SK-N-SH treated with all-trans-retinoic acid at 6 μM for 48 hours (cell line): ENCODE measurements at regions not wholly inside any gene's neighbourhood (a gene's known extent, or its start where the extent isn't known, plus 50 kb on each side); places are given as distances from the start of the nearest gene placed in this dataset.

Experiments
- CREB5 ChIP-seq: fragments of 250-450 bp; sonication (Bioruptor Pico); IDR thresholded peaks from 2 replicates; pipeline ENCODE4 v1.5.1; 2020; ENCODE audit warnings: low read depth, mild to moderate bottlenecking, moderate library complexity
- CSDC2 ChIP-seq: fragments of 250-450 bp; sonication (Bioruptor Pico); IDR thresholded peaks from 2 replicates; pipeline ENCODE4 v1.5.0; 2020; ENCODE audit warnings: mild to moderate bottlenecking, moderate library complexity
- ISL1 ChIP-seq: fragments of 250-450 bp; sonication (Bioruptor Pico); IDR thresholded peaks from 2 replicates; pipeline ENCODE4 v2.1.2; 2022; ENCODE audit warnings: mild to moderate bottlenecking, moderate library complexity
- PPARA ChIP-seq: fragments of 250-450 bp; sonication (Bioruptor Pico); IDR thresholded peaks from 2 replicates; pipeline ENCODE4 v1.5.0; 2020; ENCODE audit warnings: mild to moderate bottlenecking, borderline replicate concordance
- RARB ChIP-seq: fragments of 250-450 bp; sonication (Bioruptor Pico); IDR thresholded peaks from 2 replicates; pipeline ENCODE4 v1.8.0; 2021; ENCODE audit warnings: mild to moderate bottlenecking, moderate library complexity
- TCF4 ChIP-seq: fragments of 250-450 bp; sonication (Bioruptor Pico); IDR thresholded peaks from 2 replicates; pipeline ENCODE4 v1.8.0; 2021; ENCODE audit warnings: mild to moderate bottlenecking, moderate library complexity, borderline replicate concordance
- TSHZ2 ChIP-seq: fragments of 250-450 bp; sonication (Bioruptor Pico); IDR thresholded peaks from 2 replicates; pipeline ENCODE4 v1.5.0; 2020; ENCODE audit warnings: mild to moderate bottlenecking, moderate library complexity
- ZC3H10 ChIP-seq: fragments of 250-450 bp; sonication (Bioruptor Pico); IDR thresholded peaks from 2 replicates; pipeline ENCODE4 v1.5.1; 2021; ENCODE audit warnings: mild to moderate bottlenecking, moderate library complexity
- ZFP3 ChIP-seq: fragments of 250-450 bp; sonication (Bioruptor Pico); IDR thresholded peaks from 2 replicates; pipeline ENCODE4 v1.5.0; 2020; ENCODE audit warnings: mild to moderate bottlenecking, moderate library complexity
- ZFP30 ChIP-seq: fragments of 450-650 bp; formaldehyde crosslinking; IDR thresholded peaks from 2 replicates; pipeline ENCODE4 v1.5.0; 2022; ENCODE audit warnings: mild to moderate bottlenecking, moderate library complexity
- ZNF70 ChIP-seq: fragments of 450-650 bp; formaldehyde crosslinking; IDR thresholded peaks from 2 replicates; pipeline ENCODE4 v1.5.0; 2020; ENCODE audit warnings: mild to moderate bottlenecking, moderate library complexity
- TF ChIP-seq, protein P1 (sequence below): fragments of 250-450 bp; sonication (Bioruptor Pico); IDR thresholded peaks from 2 replicates; pipeline ENCODE4 v1.8.0; 2020; ENCODE audit warnings: mild to moderate bottlenecking, moderate library complexity, borderline replicate concordance

DNA sequence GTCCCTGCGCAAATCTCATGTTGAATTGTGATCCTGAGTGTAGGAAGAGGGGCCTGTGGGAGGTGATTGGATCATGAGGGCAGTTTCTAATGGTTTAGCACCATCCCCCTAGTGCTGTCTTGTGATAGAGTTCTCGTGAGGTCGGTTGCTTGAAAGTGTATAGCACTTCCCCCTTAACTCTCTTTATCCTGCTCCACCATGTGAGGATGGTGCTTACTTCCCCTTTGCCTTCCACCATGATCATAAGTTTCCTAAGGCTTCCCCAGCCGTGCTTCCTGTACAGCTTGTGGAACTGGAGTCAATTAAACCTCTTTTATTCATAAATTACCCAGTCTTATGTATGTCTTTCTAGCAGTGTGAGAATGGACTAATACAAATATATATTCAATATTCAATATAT lies 303.7 kb upstream of the SEL1L start:
- no peak for TF ChIP-seq ZC3H10
- no peak for TF ChIP-seq ISL1 (CRISPR knock-in tag)
- no peak for TF ChIP-seq TSHZ2 (CRISPR knock-in tag)
- TF ChIP-seq, protein P1, sequence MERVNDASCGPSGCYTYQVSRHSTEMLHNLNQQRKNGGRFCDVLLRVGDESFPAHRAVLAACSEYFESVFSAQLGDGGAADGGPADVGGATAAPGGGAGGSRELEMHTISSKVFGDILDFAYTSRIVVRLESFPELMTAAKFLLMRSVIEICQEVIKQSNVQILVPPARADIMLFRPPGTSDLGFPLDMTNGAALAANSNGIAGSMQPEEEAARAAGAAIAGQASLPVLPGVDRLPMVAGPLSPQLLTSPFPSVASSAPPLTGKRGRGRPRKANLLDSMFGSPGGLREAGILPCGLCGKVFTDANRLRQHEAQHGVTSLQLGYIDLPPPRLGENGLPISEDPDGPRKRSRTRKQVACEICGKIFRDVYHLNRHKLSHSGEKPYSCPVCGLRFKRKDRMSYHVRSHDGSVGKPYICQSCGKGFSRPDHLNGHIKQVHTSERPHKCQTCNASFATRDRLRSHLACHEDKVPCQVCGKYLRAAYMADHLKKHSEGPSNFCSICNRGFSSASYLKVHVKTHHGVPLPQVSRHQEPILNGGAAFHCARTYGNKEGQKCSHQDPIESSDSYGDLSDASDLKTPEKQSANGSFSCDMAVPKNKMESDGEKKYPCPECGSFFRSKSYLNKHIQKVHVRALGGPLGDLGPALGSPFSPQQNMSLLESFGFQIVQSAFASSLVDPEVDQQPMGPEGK (CRISPR knock-in tag): no peak
- TF ChIP-seq RARB (CRISPR knock-in tag): no peak
- TF ChIP-seq CSDC2 (CRISPR knock-in tag): no peak
- TF ChIP-seq CREB5 (CRISPR knock-in tag): no peak
- TF ChIP-seq TCF4 (CRISPR knock-in tag): no peak
- no peak for TF ChIP-seq ZFP30
- no peak for TF ChIP-seq ZFP3 (CRISPR knock-in tag)
- TF ChIP-seq ZNF70 (CRISPR knock-in tag): no peak
- TF ChIP-seq PPARA (CRISPR knock-in tag): no peak
